ENCODE measurements at regions not wholly inside any gene's neighbourhood (a gene's known extent, or its start where the extent isn't known, plus 50 kb on each side); places are given as distances from the start of the nearest gene placed in this dataset.

- no peak for TF ChIP-seq CTCF (optimal IDR thresholded peaks at IDR 0.05 in 1 of 3, IDR thresholded peaks at IDR 0.05 in 1 of 3, conservative IDR thresholded peaks at IDR 0.05 in 1 of 3; ENCODE audit: extremely low read depth in 1 of 3, insufficient read depth in 2 of 3, low read length in 3 of 3)
- TF ChIP-seq EZH2 (IDR thresholded peaks at IDR 0.05; ENCODE audit: low read length): no peak
Measured at GRCh38 chr18:45326505-45326904, 288.8 kb upstream of the SLC14A2 start.
